EL (cell line): ENCODE measurements at regions not wholly inside any gene's neighbourhood (a gene's known extent, or its start where the extent isn't known, plus 50 kb on each side); places are given as distances from the start of the nearest gene placed in this dataset.

Source experiments
- DNase-seq: peaks from one replicate; pipeline ENCODE4 v3.0.0-alpha.2; 2016

DNA sequence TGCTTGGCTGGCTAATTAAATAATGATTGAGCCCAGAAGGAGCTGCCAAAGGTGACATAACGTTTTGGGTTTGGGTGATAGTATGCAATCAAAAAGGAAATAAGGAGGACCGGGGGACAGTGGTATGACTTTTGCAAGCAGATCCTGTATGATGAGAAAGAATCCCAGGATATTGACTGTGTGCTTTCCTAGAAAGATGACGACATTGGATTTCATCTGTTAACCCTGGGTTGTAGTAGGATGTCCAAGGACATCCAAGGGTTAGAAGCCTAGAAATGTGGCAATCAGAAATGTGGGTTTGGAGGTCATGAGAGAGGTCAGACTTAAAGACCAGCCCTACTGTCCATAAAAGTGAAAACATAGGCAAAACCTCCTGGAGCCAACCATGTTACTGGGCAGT, 50.3 kb upstream of the HMHB1 start:
- DNase-seq, result no peak

DNA sequence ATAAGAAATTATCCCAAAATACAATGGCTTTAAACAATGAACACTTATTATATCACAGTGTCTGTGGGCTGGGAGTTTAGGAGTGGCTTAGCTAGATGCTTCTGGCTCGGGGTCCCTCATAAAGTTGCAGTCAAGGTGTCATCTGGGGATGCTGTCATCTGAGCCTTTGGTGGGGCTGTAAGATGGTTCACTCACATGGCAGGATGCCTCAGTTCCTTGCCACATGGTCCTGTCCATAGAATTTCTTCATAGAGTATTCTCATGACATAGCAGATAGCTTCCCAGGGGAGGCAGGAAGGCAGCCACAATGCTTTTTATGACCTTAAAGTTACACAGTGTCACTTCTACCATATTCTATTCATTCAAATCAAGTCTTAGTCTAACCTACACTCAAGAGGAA, 51.2 kb upstream of the HMHB1 start:
- no peak for DNase-seq

DNA sequence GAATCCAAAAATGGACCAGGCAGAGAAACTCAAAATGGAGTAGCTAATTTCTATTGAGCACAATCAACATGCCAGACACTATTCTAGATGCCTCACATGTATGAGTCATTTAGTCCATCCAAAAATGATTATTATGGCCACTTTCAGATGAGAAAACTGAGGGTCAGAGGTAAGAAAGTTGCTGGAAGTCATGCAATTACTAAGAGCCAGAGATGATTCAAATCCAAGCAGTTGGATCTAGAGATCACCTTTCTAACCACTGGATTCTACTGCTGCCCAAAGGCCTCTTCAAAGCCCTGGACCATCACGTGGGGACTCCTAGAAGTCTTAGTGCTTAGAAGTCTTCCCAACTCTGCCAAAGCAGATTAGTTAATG, 51.8 kb upstream of the HMHB1 start:
- DNase-seq, result no peak

DNA sequence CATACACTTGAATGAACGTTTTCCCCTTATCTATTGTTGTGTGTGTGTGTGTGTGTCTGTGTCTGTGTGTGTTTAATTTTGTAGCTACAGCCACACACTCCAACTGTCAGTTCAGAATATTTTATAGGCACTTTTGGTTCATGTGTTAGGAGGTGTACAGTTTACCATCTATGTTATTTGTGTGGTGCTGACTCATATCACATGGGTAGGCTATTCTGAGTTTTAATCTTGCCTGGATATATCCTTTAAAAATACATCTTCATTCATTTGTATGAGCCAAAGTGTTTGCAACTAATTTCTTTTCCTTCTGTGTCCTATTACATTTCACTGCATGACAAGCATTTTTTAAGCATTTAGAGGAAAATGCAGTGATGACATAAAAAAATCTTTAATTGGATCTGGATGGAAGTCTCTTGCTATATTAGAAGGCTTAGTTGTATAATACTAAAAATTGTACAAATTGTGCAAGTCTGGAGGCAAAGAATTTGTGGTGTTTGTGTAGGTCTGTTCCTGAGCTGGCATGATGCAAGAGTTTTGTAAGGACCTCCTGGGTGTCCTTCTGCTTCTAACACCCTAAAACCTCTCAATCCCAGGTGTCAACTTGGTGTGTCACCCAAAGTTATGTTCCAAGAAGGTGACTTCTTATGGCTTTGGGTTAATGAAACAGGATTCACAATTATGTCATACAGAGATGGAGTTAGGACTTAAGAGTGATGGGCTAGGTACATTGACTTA, 52.4 kb upstream of the HMHB1 start:
- no peak for DNase-seq

DNA sequence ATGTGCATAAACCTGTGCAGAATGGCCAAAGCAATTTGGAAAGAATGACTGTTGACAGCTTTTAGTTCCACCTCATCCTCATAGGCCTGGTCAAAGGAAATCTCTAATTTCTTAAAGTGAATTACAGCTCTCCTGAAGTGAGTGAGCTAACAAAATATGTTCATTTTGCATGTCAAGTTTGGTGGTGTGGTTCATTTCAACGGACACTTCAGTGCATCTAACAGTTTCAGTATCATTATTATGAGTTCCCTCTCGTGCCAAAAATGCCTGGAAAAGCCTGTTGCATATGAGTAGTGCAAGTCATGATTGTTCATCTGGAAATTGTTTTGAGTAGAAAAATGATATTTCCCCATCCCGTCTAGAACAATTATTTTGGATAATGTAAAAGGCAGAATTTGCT, 53.2 kb upstream of the HMHB1 start:
- no peak for DNase-seq

- DNase-seq, result no peak
Observed at GRCh38 chr5:143758015-143758414, 53.9 kb upstream of the HMHB1 start.

DNA sequence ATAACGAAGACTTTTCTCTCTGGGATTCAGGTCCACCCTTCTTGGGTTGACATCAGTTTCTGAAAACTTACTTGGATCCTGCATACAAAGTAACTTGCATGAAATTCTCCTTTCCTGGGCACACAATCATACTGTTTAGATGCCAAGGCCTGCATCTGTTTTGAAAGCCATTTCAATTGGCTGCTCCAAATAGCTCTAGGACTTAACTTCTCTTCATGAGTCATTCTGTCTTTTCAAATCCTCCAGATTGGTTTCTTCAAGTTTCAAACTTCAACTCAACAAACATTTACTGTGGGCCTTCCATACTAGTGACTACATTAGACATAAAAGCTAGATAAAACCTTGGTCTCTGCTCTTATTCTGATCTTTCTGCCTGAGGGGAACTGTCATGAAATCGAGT, 54.8 kb upstream of the HMHB1 start:
- DNase-seq, result no peak

- DNase-seq, result no peak
Observed at GRCh38 chr5:143755966-143756365, 56.0 kb upstream of the HMHB1 start.

DNA sequence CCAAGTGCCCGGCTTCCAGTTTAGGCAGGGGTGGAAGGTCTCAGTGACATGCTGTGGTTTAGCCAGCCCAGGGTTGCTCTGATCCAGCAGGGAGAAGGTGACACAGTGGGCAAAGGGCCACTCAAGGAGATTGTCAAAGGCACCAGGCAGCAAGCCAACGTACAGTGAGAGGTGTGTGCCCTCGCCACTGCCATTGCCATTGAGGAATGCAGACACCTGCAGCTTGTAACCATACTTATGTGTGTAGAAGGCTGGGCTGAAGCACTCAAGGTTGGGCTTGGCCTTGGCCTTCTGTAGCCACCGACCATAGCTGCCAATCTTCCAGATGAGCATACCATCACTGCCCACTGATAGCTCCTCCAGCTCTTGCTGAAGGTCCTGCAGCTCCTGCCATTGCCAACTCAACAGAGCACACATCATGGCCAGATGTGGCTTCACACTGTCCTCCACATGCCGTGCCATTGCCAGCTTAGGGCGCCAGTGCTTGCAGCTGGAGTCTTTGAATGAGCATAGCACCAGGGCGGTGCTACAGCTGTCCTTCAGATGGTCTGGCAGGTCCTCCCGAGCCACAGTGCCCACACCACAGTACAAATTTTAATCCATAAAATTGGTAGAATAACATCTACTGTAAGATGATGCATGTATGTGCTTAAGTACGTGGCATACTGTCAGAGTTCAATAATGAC, 59.7 kb upstream of the HMHB1 start:
- DNase-seq, result no peak

DNA sequence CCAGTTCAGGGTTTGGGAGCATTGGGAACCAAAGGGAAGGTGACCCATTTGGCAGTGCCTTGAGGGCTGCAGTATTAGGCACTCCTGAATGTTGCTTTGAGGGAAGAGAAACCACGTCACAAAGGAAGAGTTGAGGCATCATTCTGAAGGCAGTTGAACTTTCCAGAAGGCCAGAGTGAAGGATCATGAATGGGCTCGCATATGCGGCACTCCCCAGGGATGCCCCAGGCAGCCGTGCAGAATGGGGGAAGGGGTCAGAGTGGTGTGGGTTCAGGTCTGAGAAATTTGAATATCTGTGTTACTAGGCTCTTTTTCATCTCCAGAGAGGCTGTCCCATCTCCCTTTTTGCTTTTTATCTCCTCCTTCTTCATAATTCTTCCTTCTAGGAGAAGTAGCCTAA, 60.6 kb upstream of the HMHB1 start:
- no peak for DNase-seq

- DNase-seq, result peak; percentile 6
Observed at GRCh38 chr5:143749581-143750205, 62.3 kb upstream of the HMHB1 start.

DNA sequence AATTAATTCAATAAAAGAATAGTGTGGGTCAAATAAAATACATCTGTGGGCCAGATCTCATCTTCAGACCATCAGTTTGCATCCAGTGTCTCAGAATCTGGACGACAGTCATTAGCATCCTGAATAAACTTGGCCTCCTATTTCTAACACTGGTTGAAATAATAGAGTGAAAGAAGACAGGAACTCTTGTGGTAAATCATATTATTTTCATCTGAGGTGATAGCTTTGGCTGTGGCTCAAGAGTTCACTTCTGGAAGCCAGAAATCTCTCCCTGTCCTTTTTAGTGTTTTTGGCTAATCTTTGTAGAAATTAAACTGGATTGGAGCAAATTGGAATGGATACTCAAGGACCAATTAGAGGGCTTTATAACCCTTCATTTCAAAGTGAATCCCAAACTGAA, 63.4 kb upstream of the HMHB1 start:
- no peak for DNase-seq

- no peak for DNase-seq
Observed at GRCh38 chr5:143742951-143743350, 69.0 kb upstream of the HMHB1 start.

GRCh38 chr5:143741421-143741820, 70.5 kb upstream of the HMHB1 start:
- DNase-seq, result no peak

GRCh38 chr5:143740956-143741355, 71.0 kb upstream of the HMHB1 start:
- DNase-seq, result no peak

DNA sequence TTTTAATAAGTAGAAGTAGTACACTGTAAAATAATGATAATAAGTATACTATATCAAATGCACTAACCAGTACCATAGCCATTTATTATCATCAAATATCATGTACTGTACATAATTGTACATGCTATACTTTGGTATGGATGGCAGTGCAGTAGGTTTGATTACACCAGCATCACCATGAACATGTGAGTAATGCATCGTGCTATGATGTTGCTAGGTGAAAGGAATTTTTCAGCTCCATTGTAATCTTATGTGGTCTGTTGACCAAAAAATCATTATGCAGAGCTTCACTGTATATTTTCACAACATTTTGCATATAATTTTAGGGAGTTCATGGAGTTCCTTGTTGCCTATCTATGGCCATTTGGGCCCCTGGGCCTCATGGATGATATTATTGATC, 72.2 kb upstream of the HMHB1 start:
- peak; percentile 10 for DNase-seq

DNA sequence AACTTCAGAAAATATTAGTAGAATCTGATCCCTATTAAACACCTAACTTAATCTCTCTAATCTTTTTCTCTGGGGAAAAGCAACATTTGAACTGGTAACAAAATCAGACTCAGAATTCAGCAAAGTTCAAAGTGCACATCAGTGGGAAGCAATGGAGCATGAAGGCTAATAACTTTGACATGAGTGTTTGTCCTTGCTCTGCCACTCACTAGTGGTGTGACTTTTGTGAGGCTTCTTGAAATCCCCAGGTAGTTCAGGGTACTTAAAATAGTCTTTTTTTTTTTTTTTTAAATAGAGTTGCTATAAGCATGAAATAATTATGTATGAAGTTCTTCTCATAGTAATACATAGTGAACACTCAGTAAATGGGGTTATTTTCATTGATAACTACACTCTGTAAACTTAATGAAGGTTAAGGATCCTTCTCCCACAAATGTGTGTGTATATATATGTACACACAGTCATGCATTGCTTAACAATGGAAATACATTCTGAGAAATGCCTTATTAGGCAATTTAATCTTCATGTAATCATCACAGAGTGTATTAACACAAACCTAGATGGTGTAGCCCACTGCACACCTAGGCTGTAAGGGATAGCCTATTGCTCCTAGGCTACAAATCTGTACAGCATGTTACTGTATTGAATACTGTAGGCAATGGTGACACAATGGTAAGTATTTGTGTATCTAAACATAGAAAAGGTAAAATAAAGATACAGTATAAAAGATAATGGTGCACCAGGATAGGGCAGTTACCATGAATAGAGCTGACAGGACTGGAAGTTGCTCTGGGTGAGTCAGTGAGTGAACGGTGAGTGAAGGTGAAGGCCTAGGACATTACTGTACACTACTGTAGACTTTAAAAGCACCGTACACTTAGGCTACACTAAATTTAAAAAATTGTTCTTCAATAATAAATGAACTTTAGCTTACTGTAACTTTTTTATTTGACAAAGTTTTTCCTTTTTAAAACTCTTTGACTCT, 73.3 kb upstream of the HMHB1 start:
- DNase-seq, result no peak

DNA sequence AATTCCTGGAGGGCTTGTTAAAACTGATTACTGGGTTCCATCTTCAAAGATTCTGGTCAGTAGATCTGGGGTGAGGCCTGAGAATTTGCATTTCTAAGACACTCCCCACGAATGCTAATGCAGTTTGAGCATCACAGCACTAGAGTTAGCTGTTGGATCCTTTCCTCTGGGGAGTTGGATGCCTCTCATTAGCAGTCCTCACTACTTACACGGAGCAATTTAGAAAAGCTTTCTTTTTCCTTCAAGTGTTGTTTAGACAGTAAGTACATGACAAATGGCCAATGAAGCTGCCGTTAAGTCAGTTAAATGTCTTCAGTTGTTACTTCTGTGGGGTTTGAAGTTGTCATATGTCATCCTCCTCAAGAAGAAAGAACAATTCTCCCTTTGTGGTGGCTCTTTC, 74.9 kb upstream of the HMHB1 start:
- no peak for DNase-seq

DNA sequence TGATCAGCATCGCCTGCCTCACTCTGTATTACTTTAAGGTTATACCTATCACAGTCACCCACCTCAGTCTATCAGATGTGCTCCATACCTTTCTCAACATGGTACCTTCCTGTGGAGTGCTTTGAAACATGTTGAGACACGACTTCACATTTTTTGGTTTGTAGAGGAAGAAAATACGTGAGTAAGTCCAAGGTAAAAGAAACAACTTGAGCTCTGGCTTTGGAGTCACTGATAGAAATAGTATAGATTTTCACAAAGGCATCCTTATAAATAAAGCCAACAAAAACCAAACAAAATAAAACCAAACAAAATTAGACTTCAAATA, 77.5 kb upstream of the HMHB1 start:
- no peak for DNase-seq

- peak; percentile 38 for DNase-seq
Observed at GRCh38 chr5:143733665-143734455, 78.1 kb upstream of the HMHB1 start.

DNA sequence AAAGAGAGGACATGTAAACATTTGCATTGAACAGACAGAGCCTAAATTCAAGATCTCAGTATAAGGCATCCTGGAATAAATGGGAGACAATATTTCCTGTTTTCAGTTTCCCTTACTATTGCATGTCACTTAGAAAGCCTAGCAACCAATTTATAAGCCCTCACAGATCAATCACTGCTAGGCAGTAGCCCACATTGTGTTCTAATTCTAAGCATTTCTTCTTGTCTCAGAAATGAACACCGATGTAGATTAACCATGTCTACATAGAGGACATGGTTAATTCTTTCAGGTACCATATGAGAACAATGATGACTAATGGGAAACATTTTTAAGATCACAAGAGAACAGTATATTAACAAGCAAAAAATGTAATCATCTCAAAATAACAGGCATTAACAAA, 79.6 kb upstream of the HMHB1 start:
- no peak for DNase-seq

- DNase-seq, result no peak
Observed at GRCh38 chr5:143730112-143730801, 81.7 kb upstream of the HMHB1 start.
